C4-2B (cell line): ENCODE measurements at regions not wholly inside any gene's neighbourhood (a gene's known extent, or its start where the extent isn't known, plus 50 kb on each side); places are given as distances from the start of the nearest gene placed in this dataset.

Experiments used
- ZFX ChIP-seq: fragments of 450-650 bp; IDR thresholded peaks from 2 replicates; pipeline ENCODE4 v1.6.1; 2017
- TF ChIP-seq, protein P1 (sequence below): fragments of 450-650 bp; conservative IDR thresholded peaks from 2 replicates; pipeline ENCODE4 v1.5.1; 2017; ENCODE audit warnings: mild to moderate bottlenecking

DNA sequence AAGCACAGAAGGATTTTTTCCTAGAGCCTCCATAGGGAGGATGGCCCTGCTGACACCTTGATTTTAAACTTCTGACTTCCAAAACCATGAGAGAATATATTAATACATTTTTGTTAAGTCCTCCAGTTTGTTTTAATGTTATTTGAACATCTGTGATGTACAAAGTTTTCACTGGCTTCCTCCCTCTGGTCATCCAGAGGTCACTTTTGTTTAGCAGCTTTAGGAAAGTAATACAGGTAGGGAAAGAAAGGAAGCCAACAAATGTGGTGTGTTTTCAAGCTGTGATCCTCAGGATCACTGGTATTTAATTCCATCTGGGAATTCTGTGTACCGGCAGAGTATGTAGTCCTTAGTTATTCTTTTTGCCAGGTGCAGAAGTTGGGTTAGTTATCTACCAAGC, 488.8 kb upstream of the ATXN8OS start:
- TF ChIP-seq, protein P1, sequence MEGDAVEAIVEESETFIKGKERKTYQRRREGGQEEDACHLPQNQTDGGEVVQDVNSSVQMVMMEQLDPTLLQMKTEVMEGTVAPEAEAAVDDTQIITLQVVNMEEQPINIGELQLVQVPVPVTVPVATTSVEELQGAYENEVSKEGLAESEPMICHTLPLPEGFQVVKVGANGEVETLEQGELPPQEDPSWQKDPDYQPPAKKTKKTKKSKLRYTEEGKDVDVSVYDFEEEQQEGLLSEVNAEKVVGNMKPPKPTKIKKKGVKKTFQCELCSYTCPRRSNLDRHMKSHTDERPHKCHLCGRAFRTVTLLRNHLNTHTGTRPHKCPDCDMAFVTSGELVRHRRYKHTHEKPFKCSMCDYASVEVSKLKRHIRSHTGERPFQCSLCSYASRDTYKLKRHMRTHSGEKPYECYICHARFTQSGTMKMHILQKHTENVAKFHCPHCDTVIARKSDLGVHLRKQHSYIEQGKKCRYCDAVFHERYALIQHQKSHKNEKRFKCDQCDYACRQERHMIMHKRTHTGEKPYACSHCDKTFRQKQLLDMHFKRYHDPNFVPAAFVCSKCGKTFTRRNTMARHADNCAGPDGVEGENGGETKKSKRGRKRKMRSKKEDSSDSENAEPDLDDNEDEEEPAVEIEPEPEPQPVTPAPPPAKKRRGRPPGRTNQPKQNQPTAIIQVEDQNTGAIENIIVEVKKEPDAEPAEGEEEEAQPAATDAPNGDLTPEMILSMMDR = no peak
- no peak for TF ChIP-seq ZFX
